ENCODE measurements at regions not wholly inside any gene's neighbourhood (a gene's known extent, or its start where the extent isn't known, plus 50 kb on each side); places are given as distances from the start of the nearest gene placed in this dataset.
A peak's percentile ranks its signal among the peaks of the same experiment; 100 is the strongest.

GRCh38 chr6:140609956-140610355 lies 1235.5 kb upstream of the CITED2 start:
- H3K27ac ChIP-seq (ENCODE audit: low read depth, low read length) = no peak overlapping the region

GRCh38 chr6:140609321-140609720 lies 1234.9 kb upstream of the CITED2 start:
- H3K4me2 ChIP-seq (ENCODE audit: low read depth, low read length, poor library complexity, severe bottlenecking) = no peak overlapping the region
- no peaks in the 10 kb centered on the region for H3K79me2 ChIP-seq (ENCODE audit: insufficient read depth, low read length)
- no peaks in the 10 kb centered on the region for H4K20me1 ChIP-seq (ENCODE audit: low read depth, low read length)
- no peak overlapping the region for H3K27ac ChIP-seq (ENCODE audit: low read depth, low read length)
- no peaks in the 10 kb centered on the region for H3K27me3 ChIP-seq (ENCODE audit: low read length)
- H3K36me3 ChIP-seq (ENCODE audit: low read length) = no peaks in the 10 kb centered on the region; the same call in 1 of the 2 replicates
- H2AFZ ChIP-seq (ENCODE audit: low read depth, low read length, severe bottlenecking) = no peak overlapping the region
- no peaks in the 10 kb centered on the region for H3F3A ChIP-seq (ENCODE audit: insufficient read depth)
- TF ChIP-seq CTCF (IDR thresholded peaks at IDR 0.05; ENCODE audit: insufficient read depth, low read length, poor library complexity, severe bottlenecking) = no peak
- no peak for TF ChIP-seq EZH2phosphoT487 (conservative IDR thresholded peaks at IDR 0.05; ENCODE audit: low read length)
- H3K4me3 ChIP-seq (ENCODE audit: insufficient read depth, low read length, poor library complexity, severe bottlenecking) = no peak overlapping the region
- no peaks in the 10 kb centered on the region for H3K9me3 ChIP-seq (ENCODE audit: insufficient read depth, low read length)
- H3K9ac ChIP-seq (ENCODE audit: low read length) = no peak overlapping the region
- H3K9me2 ChIP-seq (replicated peaks; ENCODE audit: insufficient read depth, low read length) = no peaks in the 10 kb centered on the region

More at GRCh38 chr6:140609956-140610355, 1235.5 kb upstream of the CITED2 start:
- Histone ChIP-seq H3K9ac (ENCODE audit: low read length) (no peak overlapping the region), H3K36me3 (ENCODE audit: low read length) (no peaks in the 10 kb centered on the region; the same call in 1 of the 2 replicates), H3F3A (ENCODE audit: insufficient read depth) (no peaks in the 10 kb centered on the region), H3K4me2 (ENCODE audit: low read depth, low read length, poor library complexity, severe bottlenecking) (no peak overlapping the region), H3K4me3 (ENCODE audit: insufficient read depth, low read length, poor library complexity, severe bottlenecking) (no peak overlapping the region), H2AFZ (ENCODE audit: low read depth, low read length, severe bottlenecking) (peak overlapping the region; percentile 38), H4K20me1 (ENCODE audit: low read depth, low read length) (no peaks in the 10 kb centered on the region), H3K27me3 (ENCODE audit: low read length) (no peaks in the 10 kb centered on the region), H3K9me3 (ENCODE audit: insufficient read depth, low read length) (no peaks in the 10 kb centered on the region), H3K79me2 (ENCODE audit: insufficient read depth, low read length) (no peaks in the 10 kb centered on the region), H3K9me2 (replicated peaks; ENCODE audit: insufficient read depth, low read length) (no peaks in the 10 kb centered on the region)
- TF ChIP-seq EZH2phosphoT487 (conservative IDR thresholded peaks at IDR 0.05; ENCODE audit: low read length) (no peak), CTCF (IDR thresholded peaks at IDR 0.05; ENCODE audit: insufficient read depth, low read length, poor library complexity, severe bottlenecking) (no peak)

- Histone ChIP-seq H2AFZ (ENCODE audit: low read depth, low read length, severe bottlenecking) (no peak overlapping the region), H3K9ac (ENCODE audit: low read length) (no peak overlapping the region), H3K4me2 (ENCODE audit: low read depth, low read length, poor library complexity, severe bottlenecking) (no peak overlapping the region), H3K27ac (ENCODE audit: low read depth, low read length) (no peak overlapping the region), H3K36me3 (ENCODE audit: low read length) (no peaks in the 10 kb centered on the region), H3F3A (ENCODE audit: insufficient read depth) (no peaks in the 10 kb centered on the region), H3K4me3 (ENCODE audit: insufficient read depth, low read length, poor library complexity, severe bottlenecking) (no peak overlapping the region), H3K9me2 (replicated peaks; ENCODE audit: insufficient read depth, low read length) (no peaks in the 10 kb centered on the region), H3K79me2 (ENCODE audit: insufficient read depth, low read length) (no peaks in the 10 kb centered on the region), H4K20me1 (ENCODE audit: low read depth, low read length) (no peaks in the 10 kb centered on the region), H3K27me3 (ENCODE audit: low read length) (no peaks in the 10 kb centered on the region), H3K9me3 (ENCODE audit: insufficient read depth, low read length) (no peaks in the 10 kb centered on the region)
- TF ChIP-seq CTCF (IDR thresholded peaks at IDR 0.05; ENCODE audit: insufficient read depth, low read length, poor library complexity, severe bottlenecking) = no peak
- TF ChIP-seq EZH2phosphoT487 (conservative IDR thresholded peaks at IDR 0.05; ENCODE audit: low read length) = no peak
Observed at GRCh38 chr6:140604786-140605185, 1230.3 kb upstream of the CITED2 start.
